ENCODE measurements at regions not wholly inside any gene's neighbourhood (a gene's known extent, or its start where the extent isn't known, plus 50 kb on each side); places are given as distances from the start of the nearest gene placed in this dataset.

GRCh38 chr18:51998066-51998465 is 341.9 kb upstream of the DCC start:
- in situ Hi-C loops (cut with HindIII; ENCODE audit: low pct_ligation_motif_present, low pct_unique_long_range_greater_than_20kb, low sequenced_read_pairs): no loop called here
- no peak for DNase-seq

- in situ Hi-C loops (cut with HindIII; ENCODE audit: low pct_ligation_motif_present, low pct_unique_long_range_greater_than_20kb, low sequenced_read_pairs): no loop called here
- no peak for DNase-seq
Measured at GRCh38 chr18:51998711-51999110, 341.3 kb upstream of the DCC start.

GRCh38 chr18:51999351-51999750 is 340.6 kb upstream of the DCC start:
- DNase-seq: no peak
- in situ Hi-C loops (cut with HindIII; ENCODE audit: low pct_ligation_motif_present, low pct_unique_long_range_greater_than_20kb, low sequenced_read_pairs): no loop called here

- no peak for DNase-seq
- in situ Hi-C loops (cut with HindIII; ENCODE audit: low pct_ligation_motif_present, low pct_unique_long_range_greater_than_20kb, low sequenced_read_pairs): no loop called here
Measured at GRCh38 chr18:52000435-52000834, 339.6 kb upstream of the DCC start.

- no peak for DNase-seq
- in situ Hi-C loops (cut with HindIII; ENCODE audit: low pct_ligation_motif_present, low pct_unique_long_range_greater_than_20kb, low sequenced_read_pairs): no loop called here
Measured at GRCh38 chr18:52001106-52001505, 338.9 kb upstream of the DCC start.

GRCh38 chr18:52002600-52002999 is 337.4 kb upstream of the DCC start:
- DNase-seq: no peak
- in situ Hi-C loops (cut with HindIII; ENCODE audit: low pct_ligation_motif_present, low pct_unique_long_range_greater_than_20kb, low sequenced_read_pairs): no loop called here

GRCh38 chr18:52007105-52007504 is 332.9 kb upstream of the DCC start:
- no peak for DNase-seq
- in situ Hi-C loops (cut with HindIII; ENCODE audit: low pct_ligation_motif_present, low pct_unique_long_range_greater_than_20kb, low sequenced_read_pairs): no loop called here

- in situ Hi-C loops (cut with HindIII; ENCODE audit: low pct_ligation_motif_present, low pct_unique_long_range_greater_than_20kb, low sequenced_read_pairs): no loop called here
- DNase-seq: no peak
Measured at GRCh38 chr18:52008330-52008729, 331.7 kb upstream of the DCC start.

GRCh38 chr18:52008736-52009135 is 331.3 kb upstream of the DCC start:
- in situ Hi-C loops (cut with HindIII; ENCODE audit: low pct_ligation_motif_present, low pct_unique_long_range_greater_than_20kb, low sequenced_read_pairs): no loop called here
- DNase-seq: no peak

- in situ Hi-C loops (cut with HindIII; ENCODE audit: low pct_ligation_motif_present, low pct_unique_long_range_greater_than_20kb, low sequenced_read_pairs): no loop called here
- no peak for DNase-seq
Measured at GRCh38 chr18:52009958-52010357, 330.0 kb upstream of the DCC start.

GRCh38 chr18:52045946-52046675 is 293.9 kb upstream of the DCC start:
- in situ Hi-C loops (cut with HindIII; ENCODE audit: low pct_ligation_motif_present, low pct_unique_long_range_greater_than_20kb, low sequenced_read_pairs): no loop called here
- DNase-seq: no peak

GRCh38 chr18:52046842-52047241 is 293.2 kb upstream of the DCC start:
- no peak for DNase-seq
- in situ Hi-C loops (cut with HindIII; ENCODE audit: low pct_ligation_motif_present, low pct_unique_long_range_greater_than_20kb, low sequenced_read_pairs): no loop called here

- DNase-seq: no peak
Measured at GRCh38 chr18:52054324-52054723, 285.7 kb upstream of the DCC start.

GRCh38 chr18:52060607-52061304 is 279.2 kb upstream of the DCC start:
- in situ Hi-C loops (cut with HindIII; ENCODE audit: low pct_ligation_motif_present, low pct_unique_long_range_greater_than_20kb, low sequenced_read_pairs): no loop called here
- DNase-seq: no peak

More at GRCh38 chr18:52054324-52054723, 285.7 kb upstream of the DCC start:
- in situ Hi-C loops (cut with HindIII; ENCODE audit: low pct_ligation_motif_present, low pct_unique_long_range_greater_than_20kb, low sequenced_read_pairs): no loop called here

GRCh38 chr18:52063923-52064322 is 276.1 kb upstream of the DCC start:
- in situ Hi-C loops (cut with HindIII; ENCODE audit: low pct_ligation_motif_present, low pct_unique_long_range_greater_than_20kb, low sequenced_read_pairs): no loop called here
- no peak for DNase-seq

- DNase-seq: no peak
Measured at GRCh38 chr18:52069201-52069600, 270.8 kb upstream of the DCC start.

GRCh38 chr18:52070291-52070756 is 269.7 kb upstream of the DCC start:
- in situ Hi-C loops (cut with HindIII; ENCODE audit: low pct_ligation_motif_present, low pct_unique_long_range_greater_than_20kb, low sequenced_read_pairs): no loop called here
- DNase-seq: no peak

More at GRCh38 chr18:52069201-52069600, 270.8 kb upstream of the DCC start:
- in situ Hi-C loops (cut with HindIII; ENCODE audit: low pct_ligation_motif_present, low pct_unique_long_range_greater_than_20kb, low sequenced_read_pairs): no loop called here

- in situ Hi-C loops (cut with HindIII; ENCODE audit: low pct_ligation_motif_present, low pct_unique_long_range_greater_than_20kb, low sequenced_read_pairs): no loop called here
- DNase-seq: no peak
Measured at GRCh38 chr18:52077251-52077983, 262.6 kb upstream of the DCC start.

GRCh38 chr18:52082246-52082645 is 257.8 kb upstream of the DCC start:
- DNase-seq: no peak
- in situ Hi-C loops (cut with HindIII; ENCODE audit: low pct_ligation_motif_present, low pct_unique_long_range_greater_than_20kb, low sequenced_read_pairs): no loop called here

Measured in ACHN (cell line).